GM18870 (cell line): ENCODE measurements at regions not wholly inside any gene's neighbourhood (a gene's known extent, or its start where the extent isn't known, plus 50 kb on each side); places are given as distances from the start of the nearest gene placed in this dataset.
A peak's percentile ranks its signal among the peaks of the same experiment; 100 is the strongest.

Experiments
- ATAC-seq: cut with Tn5 transposase; IDR thresholded peaks from one replicate; pipeline ENCODE4 v1.9.1; 2021; ENCODE audit warnings: moderate library complexity; ENCODE audit not compliant: unreplicated experiment

- ATAC-seq = no peak
These were observed 396.8 kb upstream of the NETO1 start for GRCh38 chr18:73264562-73264921.

- ATAC-seq = no peak
These were observed 394.1 kb upstream of the NETO1 start for GRCh38 chr18:73261923-73262322.

DNA sequence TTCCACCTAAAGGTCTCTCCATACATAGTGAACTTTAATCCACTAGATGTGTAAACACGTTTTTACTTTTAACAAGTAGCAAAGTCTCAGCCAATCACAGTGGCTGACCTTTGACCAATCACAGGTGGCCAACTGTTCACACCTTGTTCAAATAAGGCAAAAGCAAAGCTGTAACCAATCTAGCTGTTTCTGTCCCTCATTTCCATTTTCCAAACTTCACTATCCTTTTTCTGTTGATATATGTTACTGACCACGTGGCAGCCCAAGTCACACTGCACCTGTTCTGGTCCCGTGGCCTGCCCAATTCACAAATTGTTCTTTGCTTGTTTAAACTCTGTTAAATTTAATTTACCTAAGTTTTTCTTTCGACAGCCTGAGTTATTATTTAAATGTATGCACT, 393.5 kb upstream of the NETO1 start:
- no peak for ATAC-seq

DNA sequence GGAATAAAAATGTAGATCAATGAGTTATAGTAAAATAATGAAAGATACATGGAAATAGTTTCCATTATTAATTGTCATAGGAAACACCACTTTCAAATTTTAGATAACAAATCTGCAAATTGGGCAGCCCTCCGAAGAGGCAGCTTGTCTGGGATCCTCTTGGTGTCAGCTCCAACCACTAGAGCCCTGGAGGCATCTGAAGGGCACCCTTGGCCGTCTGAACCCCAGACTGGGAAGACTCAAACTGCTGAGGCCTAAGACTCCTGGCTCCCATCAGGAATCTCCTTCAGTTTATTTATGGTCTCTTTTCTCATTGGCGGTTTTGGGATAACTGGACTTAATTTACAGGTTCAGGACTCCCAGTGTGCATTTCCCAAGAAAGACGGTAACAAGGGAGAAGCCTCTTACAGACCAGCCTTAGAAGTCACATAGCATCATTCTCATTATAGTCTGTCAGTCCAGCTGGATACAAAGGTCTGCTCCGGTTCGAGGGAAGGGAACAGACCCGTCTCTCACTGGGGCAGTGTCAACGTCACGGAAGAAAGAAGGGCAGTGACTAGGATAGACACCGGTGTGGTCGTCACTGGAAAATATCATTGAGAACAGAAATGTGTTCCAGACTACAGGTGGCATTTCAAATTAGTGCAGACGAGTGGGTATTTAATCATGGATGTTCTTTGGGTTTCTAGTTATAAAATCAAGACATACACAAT, 390.7 kb upstream of the NETO1 start:
- ATAC-seq = no peak

DNA sequence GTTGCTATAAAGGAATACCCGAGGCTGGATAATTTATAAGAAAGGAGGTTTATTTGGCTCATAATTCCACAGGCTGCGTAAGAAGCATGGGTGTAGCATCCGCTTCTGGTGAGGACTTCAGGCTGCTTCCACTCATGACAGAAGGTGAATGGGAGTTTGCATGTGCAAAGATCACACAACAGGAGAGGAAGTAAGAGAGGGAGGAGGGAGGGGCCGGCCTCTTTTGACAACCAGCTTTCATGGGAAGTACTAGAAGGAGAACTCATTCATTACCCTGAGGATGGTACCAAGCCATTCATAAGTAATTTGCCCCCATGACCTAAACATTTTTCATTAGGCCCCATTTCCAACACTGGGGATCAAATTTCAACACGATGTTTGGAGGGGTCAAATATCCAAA, 386.8 kb upstream of the NETO1 start:
- ATAC-seq = no peak

- no peak for ATAC-seq
These were observed 381.2 kb upstream of the NETO1 start for GRCh38 chr18:73249030-73249429.

- ATAC-seq = no peak
These were observed 379.0 kb upstream of the NETO1 start for GRCh38 chr18:73246763-73247162.

DNA sequence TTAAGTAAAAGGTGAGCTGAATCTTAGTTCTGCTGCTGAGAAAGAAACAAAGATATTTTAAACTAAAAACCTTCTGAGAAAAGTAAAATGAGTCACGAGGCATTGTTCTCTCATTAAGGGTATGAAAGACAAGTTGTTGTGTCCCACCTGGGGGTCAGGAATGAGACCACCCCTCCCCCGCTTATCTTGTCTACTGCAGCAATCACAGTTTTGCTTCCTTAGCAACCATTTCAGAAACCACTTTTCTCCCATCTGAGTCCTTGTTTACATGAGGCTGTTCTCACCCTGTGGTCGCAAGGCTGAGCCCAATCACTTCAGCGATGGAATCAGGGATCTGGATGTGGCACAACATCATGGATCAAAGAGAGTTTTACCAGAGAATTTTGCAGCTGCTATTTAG, 377.6 kb upstream of the NETO1 start:
- no peak for ATAC-seq

GRCh38 chr18:73244401-73244800, 376.6 kb upstream of the NETO1 start:
- ATAC-seq = no peak

DNA sequence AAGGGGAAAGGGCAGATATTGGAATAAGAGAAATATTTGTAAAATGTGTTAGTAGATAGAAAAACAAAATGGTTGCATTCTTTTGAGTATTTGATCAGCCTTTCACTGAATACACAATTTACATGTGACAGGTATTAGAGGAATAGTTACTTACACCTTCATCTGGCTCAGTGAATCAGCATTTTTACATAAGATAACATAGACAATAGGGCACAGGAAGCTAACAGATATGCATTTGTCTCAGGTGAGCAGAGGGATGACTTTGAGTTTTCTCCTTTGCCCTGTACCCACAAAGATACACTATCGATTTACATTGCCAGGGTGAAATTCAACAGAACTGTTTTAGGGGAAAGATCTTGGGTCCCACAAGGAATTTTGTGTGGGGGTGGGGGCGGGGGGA, 373.1 kb upstream of the NETO1 start:
- no peak for ATAC-seq

DNA sequence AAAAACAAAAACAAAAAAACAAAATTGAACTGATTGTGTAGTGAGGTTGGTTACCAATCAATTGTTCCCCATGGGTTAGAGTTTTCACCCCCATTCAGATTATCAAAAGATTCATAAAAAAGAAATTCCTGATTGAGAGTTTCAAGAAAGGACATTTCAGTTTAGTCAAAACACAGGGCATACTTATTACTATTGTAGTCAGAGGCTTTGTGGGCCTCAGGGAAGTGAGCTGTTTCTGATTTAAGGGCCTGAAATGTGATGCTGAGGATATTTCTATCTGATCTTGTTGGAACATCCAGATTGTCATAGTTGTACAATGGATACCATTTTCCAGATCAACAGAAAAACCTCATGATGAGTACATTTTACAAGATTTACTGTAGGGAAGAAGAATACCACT, 368.1 kb upstream of the NETO1 start:
- no peak for ATAC-seq

DNA sequence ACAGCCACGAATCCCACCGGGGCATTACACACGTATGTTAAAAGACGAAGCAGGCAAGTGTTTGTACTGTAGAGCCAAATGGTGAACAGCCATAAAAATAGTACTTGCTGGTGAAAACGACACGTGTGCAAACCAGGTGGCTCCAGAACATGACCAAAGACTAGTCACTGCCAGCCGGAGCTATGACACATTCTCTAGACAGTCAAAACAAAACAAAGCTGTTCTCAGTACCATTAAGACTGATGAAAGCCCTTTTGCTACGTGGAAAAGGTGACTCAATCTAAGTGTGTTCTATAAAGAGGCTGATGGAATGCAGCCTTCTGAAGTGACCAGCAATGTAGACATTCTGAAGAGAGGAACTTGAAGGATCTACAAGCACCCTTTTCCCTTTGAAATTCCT, 367.7 kb upstream of the NETO1 start:
- ATAC-seq = peak; percentile 97

- peak; percentile 80 for ATAC-seq
These were observed 365.1 kb upstream of the NETO1 start for GRCh38 chr18:73232933-73233332.

- ATAC-seq = no peak
These were observed 352.9 kb upstream of the NETO1 start for GRCh38 chr18:73220663-73221062.

- no peak for ATAC-seq
These were observed 350.5 kb upstream of the NETO1 start for GRCh38 chr18:73218293-73218692.

GRCh38 chr18:73214970-73215369, 347.2 kb upstream of the NETO1 start:
- no peak for ATAC-seq

- no peak for ATAC-seq
These were observed 344.7 kb upstream of the NETO1 start for GRCh38 chr18:73212442-73212841.

DNA sequence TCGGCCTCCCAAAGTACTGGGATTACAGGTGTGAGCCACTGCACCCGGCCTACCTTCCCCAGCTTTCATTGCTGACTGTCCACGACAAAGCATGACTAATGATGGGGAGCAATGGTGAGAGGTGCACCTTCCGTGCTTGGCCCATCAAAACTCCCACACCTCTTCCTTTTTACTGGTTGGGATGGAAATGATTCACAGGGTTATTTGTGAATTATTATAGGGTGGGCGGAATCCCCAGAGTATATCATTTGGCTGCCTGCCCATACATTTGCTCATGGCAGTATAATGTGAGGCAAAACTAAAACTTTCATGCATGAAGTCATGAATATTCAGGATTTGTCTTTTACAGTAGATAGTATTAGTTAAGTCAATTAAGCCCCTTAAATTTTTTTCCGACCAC, 334.2 kb upstream of the NETO1 start:
- no peak for ATAC-seq

- no peak for ATAC-seq
These were observed 331.4 kb upstream of the NETO1 start for GRCh38 chr18:73199151-73199550.

- ATAC-seq = no peak
These were observed 321.9 kb upstream of the NETO1 start for GRCh38 chr18:73189718-73190117.

DNA sequence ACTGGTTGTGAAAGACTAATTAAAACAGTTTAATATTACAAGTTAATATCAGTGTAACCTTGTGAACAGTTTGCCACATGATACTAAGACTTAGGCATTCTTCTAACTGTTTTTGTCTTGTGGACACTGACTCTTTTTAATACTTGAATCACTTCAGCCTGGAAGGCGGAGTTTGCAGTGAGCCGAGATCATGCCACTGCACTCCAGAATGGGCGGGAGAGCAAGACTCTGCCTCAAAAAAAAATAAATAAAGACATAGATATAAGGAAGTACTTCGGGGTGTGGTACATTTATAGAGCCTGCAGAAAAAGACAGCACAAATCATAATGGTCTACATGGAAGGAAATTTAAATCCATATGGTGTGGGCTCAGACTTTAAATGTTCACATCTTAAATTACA, 300.4 kb upstream of the NETO1 start:
- ATAC-seq = no peak

DNA sequence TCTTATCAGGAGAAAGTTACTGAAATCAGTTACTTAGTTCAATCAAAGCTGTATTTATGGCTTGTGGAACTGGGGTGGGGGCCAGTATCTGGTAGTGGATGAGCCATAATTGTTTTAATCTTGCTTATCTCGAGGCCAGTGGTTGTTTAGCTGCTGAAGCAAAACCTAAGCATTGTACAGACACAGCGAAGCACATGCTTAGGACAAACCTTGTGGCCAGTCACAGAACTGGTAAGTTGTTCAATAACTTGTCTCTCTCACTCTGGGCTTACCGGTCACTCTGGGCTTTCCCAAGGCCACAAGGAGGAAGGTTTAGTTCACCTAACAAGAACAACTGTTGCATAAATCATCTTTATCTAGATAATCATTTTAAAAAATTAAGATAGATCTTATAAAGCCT, 296.6 kb upstream of the NETO1 start:
- no peak for ATAC-seq

GRCh38 chr18:73163236-73163635, 295.4 kb upstream of the NETO1 start:
- ATAC-seq = no peak
